ENCODE measurements at regions not wholly inside any gene's neighbourhood (a gene's known extent, or its start where the extent isn't known, plus 50 kb on each side); places are given as distances from the start of the nearest gene placed in this dataset.

GRCh38 chr12:127504874-127505273, 762.1 kb upstream of the TMEM132C start:
- in situ Hi-C loops (cut with MboI; ENCODE audit: low sequenced_read_pairs, unreplicated experiment) = no loop called here
- no peak for TF ChIP-seq CTCF (IDR thresholded peaks at IDR 0.05; ENCODE audit: borderline replicate concordance, control extremely low read depth, extremely low read depth, insufficient read depth, missing control alignments)
- DNase-seq (ENCODE audit: low spot score) = no peak

GRCh38 chr12:127507341-127507740, 759.6 kb upstream of the TMEM132C start:
- DNase-seq (ENCODE audit: low spot score) = no peak
- no peak for TF ChIP-seq CTCF (IDR thresholded peaks at IDR 0.05; ENCODE audit: borderline replicate concordance, control extremely low read depth, extremely low read depth, insufficient read depth, missing control alignments)
- in situ Hi-C loops (cut with MboI; ENCODE audit: low sequenced_read_pairs, unreplicated experiment) = no loop called here

GRCh38 chr12:127509066-127509778, 757.7 kb upstream of the TMEM132C start:
- in situ Hi-C loops (cut with MboI; ENCODE audit: low sequenced_read_pairs, unreplicated experiment) = no loop called here
- DNase-seq (ENCODE audit: low spot score) = no peak
- TF ChIP-seq CTCF (IDR thresholded peaks at IDR 0.05; ENCODE audit: borderline replicate concordance, control extremely low read depth, extremely low read depth, insufficient read depth, missing control alignments) = no peak

GRCh38 chr12:127515941-127516340, 751.0 kb upstream of the TMEM132C start:
- DNase-seq (ENCODE audit: low spot score) = no peak
- in situ Hi-C loops (cut with MboI; ENCODE audit: low sequenced_read_pairs, unreplicated experiment) = no loop called here
- TF ChIP-seq CTCF (IDR thresholded peaks at IDR 0.05; ENCODE audit: borderline replicate concordance, control extremely low read depth, extremely low read depth, insufficient read depth, missing control alignments) = no peak

GRCh38 chr12:127516467-127516866, 750.5 kb upstream of the TMEM132C start:
- no peak for TF ChIP-seq CTCF (IDR thresholded peaks at IDR 0.05; ENCODE audit: borderline replicate concordance, control extremely low read depth, extremely low read depth, insufficient read depth, missing control alignments)
- in situ Hi-C loops (cut with MboI; ENCODE audit: low sequenced_read_pairs, unreplicated experiment) = no loop called here
- DNase-seq (ENCODE audit: low spot score) = no peak

GRCh38 chr12:127519779-127520178, 747.2 kb upstream of the TMEM132C start:
- in situ Hi-C loops (cut with MboI; ENCODE audit: low sequenced_read_pairs, unreplicated experiment) = no loop called here
- no peak for TF ChIP-seq CTCF (IDR thresholded peaks at IDR 0.05; ENCODE audit: borderline replicate concordance, control extremely low read depth, extremely low read depth, insufficient read depth, missing control alignments)
- DNase-seq (ENCODE audit: low spot score) = no peak

Data from GM13976 (cell line).